Amniotic epithelial cell (primary cell): ENCODE measurements at regions not wholly inside any gene's neighbourhood (a gene's known extent, or its start where the extent isn't known, plus 50 kb on each side); places are given as distances from the start of the nearest gene placed in this dataset.
A peak's percentile ranks its signal among the peaks of the same experiment; 100 is the strongest.

Experiments used
- DNase-seq: peaks from one replicate; pipeline ENCODE4 v3.0.0-alpha.2; 2010; ENCODE audit warnings: low read depth

DNA sequence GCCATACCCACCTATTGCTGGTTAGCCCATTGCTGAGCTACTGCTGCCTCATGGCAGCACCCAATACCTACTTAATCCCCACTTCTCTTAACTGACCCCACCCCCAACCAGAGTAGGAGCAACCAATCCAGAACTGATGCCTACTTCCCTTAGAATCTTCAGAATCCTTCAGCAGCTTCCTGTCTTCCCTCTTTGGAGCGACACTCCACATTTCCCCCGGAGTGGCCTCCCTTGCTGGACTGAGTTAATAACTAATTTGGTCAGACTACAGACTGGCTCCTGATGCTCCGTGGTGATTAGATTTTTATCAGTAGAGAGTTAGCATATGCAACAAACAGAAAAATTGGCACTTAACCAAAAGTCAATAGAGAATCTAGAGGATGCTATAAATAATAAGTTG lies 51.2 kb upstream of the UBR2 start:
- DNase-seq = no peak

DNA sequence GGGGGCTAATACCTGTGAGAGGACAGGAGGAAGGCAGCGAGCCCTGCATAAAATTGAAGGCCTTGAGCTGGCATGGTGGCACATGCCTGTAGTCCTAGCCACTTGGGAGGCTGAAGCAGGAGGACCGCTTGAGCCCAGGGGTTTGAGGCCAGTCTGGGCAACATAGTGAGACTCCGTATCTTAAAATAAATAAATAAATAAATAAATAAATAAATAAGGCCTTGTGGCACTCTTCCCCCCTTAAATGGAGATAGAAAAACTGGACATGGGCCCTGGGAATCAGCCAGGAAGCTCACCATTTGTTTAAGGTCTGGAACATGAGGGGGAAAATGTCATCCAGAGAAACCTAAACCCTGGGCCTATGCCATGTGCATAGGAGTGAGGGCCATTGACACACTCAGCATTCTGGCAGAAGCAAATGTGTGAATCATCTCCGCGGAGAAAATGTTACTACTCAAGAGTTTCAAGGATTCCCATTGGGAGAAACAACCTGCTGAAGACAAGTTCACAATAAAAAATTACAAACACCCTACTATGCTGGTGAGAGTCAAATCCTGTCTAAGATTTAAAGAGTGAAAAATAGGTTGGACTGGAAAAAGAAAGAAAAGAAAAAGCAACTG lies 51.9 kb upstream of the UBR2 start:
- DNase-seq = no peak

DNA sequence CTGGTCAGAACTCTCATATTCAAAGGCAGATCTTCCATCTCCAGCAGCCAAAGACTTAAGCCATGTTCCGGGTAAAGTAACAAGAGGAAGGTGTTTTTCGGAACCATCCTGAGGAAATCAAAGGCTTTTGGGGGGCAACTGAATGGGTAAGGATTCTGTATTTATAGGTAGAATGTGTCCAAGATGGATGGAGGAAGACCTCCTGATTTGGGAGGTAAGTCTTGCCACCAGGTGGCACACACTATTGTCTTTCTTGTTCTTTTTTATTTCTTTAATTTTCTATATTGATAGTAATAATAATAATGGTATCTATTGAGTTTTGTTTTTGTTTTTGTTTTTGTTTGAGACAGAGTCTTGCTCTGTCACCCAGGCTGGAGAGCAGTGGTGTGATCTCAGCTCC lies 53.0 kb upstream of the UBR2 start:
- DNase-seq = no peak

DNA sequence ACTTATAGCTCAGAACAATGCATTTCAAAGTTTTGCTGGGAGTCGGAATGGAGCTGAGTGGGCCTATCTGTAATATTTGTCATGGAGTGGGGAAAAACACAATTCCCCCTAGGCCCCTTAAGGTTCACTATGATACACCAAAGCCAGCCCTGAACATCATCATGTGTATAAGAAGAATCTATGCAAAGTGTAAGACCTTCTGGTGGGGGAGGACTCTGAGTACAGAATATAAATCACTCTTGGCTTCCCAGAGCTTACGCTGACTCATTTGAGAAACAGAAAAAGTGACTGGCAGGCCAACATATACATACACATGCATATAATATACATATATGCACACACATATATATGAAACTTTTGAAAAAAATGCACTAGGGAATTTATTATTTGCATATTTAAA lies 54.1 kb upstream of the UBR2 start:
- DNase-seq = peak; percentile 39

DNA sequence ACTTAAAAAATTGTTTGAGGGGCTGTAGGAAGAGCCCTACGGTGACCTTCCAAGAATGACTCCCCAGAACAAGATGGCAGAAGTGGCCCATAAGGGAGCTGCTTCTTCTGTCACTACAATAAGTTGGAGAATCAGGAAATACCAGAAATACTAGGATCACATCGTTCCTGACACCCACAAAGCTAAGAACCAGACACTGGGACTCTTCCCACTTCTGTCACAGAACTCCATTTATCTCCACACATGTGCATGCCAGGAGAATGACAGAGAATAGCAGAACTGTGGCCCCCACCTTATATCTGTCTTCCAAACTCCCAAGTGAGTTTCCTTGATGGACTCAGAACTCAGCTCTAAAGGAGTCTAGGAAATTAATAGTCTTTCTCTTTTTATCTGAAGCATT lies 54.6 kb upstream of the UBR2 start:
- DNase-seq = no peak

DNA sequence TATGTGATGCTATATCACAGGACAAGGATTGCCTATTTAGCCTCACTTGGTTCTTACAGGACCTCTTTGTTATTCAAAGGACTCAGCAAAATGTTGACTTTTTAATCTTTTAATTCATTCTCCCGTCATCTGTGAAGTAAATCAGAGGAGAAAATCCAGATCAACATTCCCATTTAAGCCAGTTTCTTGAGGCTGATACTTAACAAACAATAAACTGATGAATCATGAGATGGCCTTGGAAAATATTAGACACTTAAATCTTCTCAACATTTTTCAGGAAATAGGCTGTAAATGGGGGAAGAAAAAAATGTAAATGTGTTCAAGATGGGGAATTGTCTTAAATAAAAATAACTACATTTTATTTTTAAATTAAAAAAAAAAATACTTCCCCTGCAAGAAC lies 55.9 kb upstream of the UBR2 start:
- DNase-seq = peak; percentile 83

DNA sequence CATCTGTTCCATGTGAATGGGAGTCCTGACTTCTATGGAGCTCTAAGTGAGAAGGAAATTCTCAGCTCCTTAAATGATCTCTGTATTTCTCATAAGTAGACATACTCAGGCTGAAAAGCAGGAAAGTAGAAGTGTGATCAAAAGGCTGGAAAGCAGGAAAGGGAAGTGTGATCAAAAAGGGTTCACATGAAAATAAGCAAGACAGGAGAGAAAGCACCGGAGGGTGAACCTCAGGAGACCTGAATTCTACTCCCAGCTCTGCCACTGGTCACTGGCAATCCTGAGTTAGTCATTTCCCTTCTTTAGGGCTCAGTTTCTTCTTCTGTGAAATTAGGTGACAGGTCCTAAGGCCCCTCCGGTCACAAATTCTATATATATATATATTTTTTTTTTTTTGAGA lies 55.5 kb upstream of the TRERF1 start:
- DNase-seq = no peak

DNA sequence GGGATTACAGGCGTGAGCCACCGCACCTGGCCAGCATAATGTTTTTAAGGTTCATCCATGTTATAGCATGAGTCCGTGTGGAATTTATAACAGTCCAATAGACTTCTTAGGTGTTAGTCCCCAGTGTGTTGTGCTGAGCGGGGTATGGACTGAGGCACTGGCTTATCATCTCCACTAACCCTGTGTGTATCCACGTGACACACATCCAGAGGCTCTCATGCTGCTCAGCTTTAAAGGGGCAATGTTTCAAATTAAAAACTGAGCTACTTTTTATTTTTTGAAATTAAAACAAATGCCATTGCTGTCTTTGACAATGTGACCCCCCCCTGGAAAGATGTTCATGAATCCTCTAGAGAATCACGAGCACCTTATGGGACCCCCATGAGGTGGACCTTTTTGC lies 54.3 kb upstream of the TRERF1 start:
- DNase-seq = no peak

DNA sequence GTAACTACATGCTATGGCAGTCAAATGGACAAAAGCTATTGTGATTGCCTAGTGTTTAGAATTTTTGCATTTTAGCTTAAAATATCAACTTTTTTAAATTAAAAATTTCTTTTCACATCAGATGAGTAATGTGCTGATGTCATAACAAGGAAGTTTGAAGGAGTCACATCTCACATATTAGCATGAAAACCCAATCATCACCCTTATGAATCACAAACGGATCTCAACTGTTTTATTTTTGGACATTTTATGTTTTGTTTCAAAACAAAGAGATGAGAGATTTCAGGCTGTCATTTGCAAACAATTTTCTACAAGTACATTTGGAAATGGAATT lies 53.6 kb upstream of the TRERF1 start:
- peak; percentile 43 for DNase-seq

DNA sequence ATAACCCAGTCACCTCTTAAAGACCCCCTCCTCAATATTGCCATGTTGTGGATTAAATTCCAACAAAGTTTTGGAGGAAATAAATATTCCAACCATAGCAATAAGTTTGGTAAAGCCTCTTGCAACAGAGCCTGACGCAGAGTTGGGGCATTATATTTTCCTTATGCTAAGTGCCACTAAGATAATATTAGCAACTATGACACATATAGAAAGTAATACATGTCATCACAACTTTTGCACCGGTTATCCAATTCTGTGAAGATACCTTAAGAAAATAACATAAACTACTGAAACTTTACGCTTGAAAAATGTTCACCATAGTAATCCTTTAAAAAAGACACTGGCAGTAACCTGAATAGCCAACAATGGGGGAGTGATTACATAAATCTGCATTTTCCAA lies 52.2 kb upstream of the TRERF1 start:
- no peak for DNase-seq

DNA sequence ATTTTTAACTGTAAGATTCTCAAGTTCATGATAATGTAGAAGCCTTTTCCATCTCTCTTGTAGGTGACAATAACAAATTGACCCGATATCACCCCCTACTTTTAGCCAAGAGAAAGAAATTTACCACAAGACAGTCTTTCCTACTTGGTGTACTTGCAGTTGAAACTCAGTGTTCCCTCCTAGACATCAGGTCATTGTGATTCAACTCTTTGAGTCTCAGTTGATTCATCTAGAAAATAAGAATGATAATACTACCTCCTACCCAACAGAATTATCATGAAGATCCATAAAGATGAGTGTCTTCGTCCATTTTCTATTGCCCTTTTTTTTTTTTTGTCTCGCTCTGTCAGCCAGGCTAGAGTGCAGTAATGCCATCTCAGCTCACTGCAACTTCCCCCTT lies 51.3 kb upstream of the TRERF1 start:
- no peak for DNase-seq

DNA sequence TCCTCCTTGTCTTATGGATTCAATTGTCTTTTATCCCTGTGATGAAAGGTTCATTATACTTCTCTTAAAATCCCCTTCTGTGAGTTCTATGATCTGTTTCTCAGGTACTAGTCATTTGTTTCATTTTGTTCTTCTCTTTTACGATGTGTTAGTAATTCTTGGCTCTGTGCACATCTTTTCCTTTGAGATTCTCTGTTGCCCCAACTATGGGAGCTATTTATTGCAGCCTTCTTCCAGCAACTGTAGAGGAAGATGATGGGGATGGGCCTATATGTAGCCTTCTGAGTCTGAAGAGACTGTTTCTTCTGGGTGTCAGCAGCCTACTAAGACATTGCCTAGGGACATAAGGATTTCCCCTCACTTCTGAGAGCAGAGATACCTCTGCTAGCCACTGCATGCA lies 50.4 kb upstream of the TRERF1 start:
- no peak for DNase-seq
